Spleen (tissue), 11 donors: ENCODE measurements at regions not wholly inside any gene's neighbourhood (a gene's known extent, or its start where the extent isn't known, plus 50 kb on each side); places are given as distances from the start of the nearest gene placed in this dataset.

Experiments used
- DNase-seq: peaks from one replicate; pipeline ENCODE4 v3.0.0-alpha.2; 2020
- H3K27ac ChIP-seq, 8 donors: fragments of 200-600 bp; sonication (generic) in 7 of 8; 1 replicate in 4 of 8; 2 replicates in 4 of 8; pipeline versions ENCODE4 v1.5.0 to v1.8.0; 2016 to 2021; ENCODE audit warnings: inconsistent platforms in 4 of 8, mild to moderate bottlenecking in 4 of 8, moderate library complexity in 1 of 8
- H3K27me3 ChIP-seq, 7 donors: fragments of 200-600 bp; sonication (generic) in 6 of 7; replicated peaks in 1 of 7; 1 replicate in 4 of 7; 2 replicates in 3 of 7; pipeline versions ENCODE4 v1.5.0 to v1.8.0; 2016 to 2021; ENCODE audit warnings: inconsistent platforms in 3 of 7, mild to moderate bottlenecking in 1 of 7
- H3K36me3 ChIP-seq, 6 donors: fragments of 200-600 bp; sonication (generic) in 5 of 6; 1 replicate in 4 of 6; 2 replicates in 2 of 6; pipeline versions ENCODE4 v1.5.0 to v1.8.0; 2016 to 2021; ENCODE audit warnings: inconsistent platforms in 2 of 6
- H3K4me1 ChIP-seq, 6 donors: fragments of 200-600 bp; sonication (generic) in 5 of 6; 1 replicate in 3 of 6; 2 replicates in 3 of 6; pipeline versions ENCODE4 v1.5.0 to v1.8.0; 2016 to 2021; ENCODE audit warnings: inconsistent platforms in 3 of 6
- H3K4me3 ChIP-seq, 8 donors: fragments of 200-600 bp; sonication (generic) in 7 of 8; 1 replicate in 4 of 8; 2 replicates in 4 of 8; pipeline versions ENCODE4 v1.5.0 to v1.8.0; 2016 to 2021; ENCODE audit warnings: inconsistent platforms in 4 of 8, mild to moderate bottlenecking in 4 of 8, moderate library complexity in 2 of 8
- H3K9me3 ChIP-seq, 8 donors: fragments of 200-600 bp; sonication (generic) in 7 of 8; 1 replicate in 4 of 8; 2 replicates in 4 of 8; pipeline versions ENCODE4 v1.5.0 to v1.8.0; 2016 to 2021; ENCODE audit warnings: inconsistent platforms in 4 of 8
- CTCF ChIP-seq, 11 experiments: fragments of 200-600 bp in 7 of 11; fragments of 450-650 bp in 4 of 11; sonication (generic) in 4 of 11; IDR thresholded peaks in 8 of 11; conservative IDR thresholded peaks in 3 of 11; 1 replicate in 7 of 11; 2 replicates in 4 of 11; pipeline versions ENCODE4 v1.4.0 to v1.8.0; 2016 to 2021; ENCODE audit warnings: antibody characterized with exemption in 11 of 11, inconsistent platforms in 4 of 11, mild to moderate bottlenecking in 1 of 11
- POLR2A ChIP-seq, 3 donors: fragments of 450-650 bp; IDR thresholded peaks; one replicate each; pipeline ENCODE4 v1.5.1; 2017; ENCODE audit warnings: antibody characterized with exemption in 3 of 3, mild to moderate bottlenecking in 1 of 3
- POLR2AphosphoS5 ChIP-seq, 3 donors: sonication (generic); formaldehyde crosslinking; IDR thresholded peaks; one replicate each; pipeline ENCODE4 v1.5.1; 2017; ENCODE audit warnings: antibody characterized with exemption in 3 of 3
- WGBS, 5 donors: extraction: QIAGEN DNeasy Blood & Tissue Kit in 3 of 5; methylation state at CpG; one replicate each; pipeline versions ENCODE4 v1.1.5 to v1.1.7; 2013 to 2018; 5-methylcytosine and 5-hydroxymethylcytosine counted together
- intact Hi-C: fragments of 100-400 bp; cut with DNase I; formaldehyde crosslinking; loops from one replicate; pipeline ENCODE4 v1.15.0; 2023; ENCODE audit warnings: low total_unique reads
- donor health status: healthy with polysubstance abuse.
- donor health status: DM: no; HTN: no; CAD: no; lungs with moderate emphysema.
- donor health status: DM: no; HTN: no; CAD: no.
- donor health status: Bipolar disorder and iron deficiency.
- donor health status: healthy.
- donor health status: DM: no; HTN: no; CAD: no.
- donor health status: DM: yes; HTN: yes; CAD: no.

- intact Hi-C loops = no loop called here
- Histone ChIP-seq H3K9me3 (peaks cover 0 to 27% (median 20%) of the 10 kb centered on the region in 8 donors), H3K27ac (no peak overlapping the region), H3K4me3 (no peak overlapping the region), H3K27me3 (no peaks in the 10 kb centered on the region), H3K36me3 (no peaks in the 10 kb centered on the region), H3K4me1 (no peaks in the 10 kb centered on the region)
- WGBS, 5 donors = 71 to 89% (median 81%) methylated on average over 4 of the region's 4 CpGs
- TF ChIP-seq POLR2A (IDR thresholded peaks at IDR 0.05) (no peak), POLR2AphosphoS5 (IDR thresholded peaks at IDR 0.05) (no peak)
- DNase-seq = no peak
These were observed 621.3 kb upstream of the LRATD1 start for GRCh38 chr2:14011190-14011589.

- 72 to 76% (median 73%) methylated on average over 4 of the region's 4 CpGs for WGBS, 5 donors
- DNase-seq = no peak
- no peak overlapping the region for H3K27ac ChIP-seq
- TF ChIP-seq POLR2AphosphoS5 (IDR thresholded peaks at IDR 0.05) = no peak
- no peak for TF ChIP-seq CTCF (IDR thresholded peaks at IDR 0.05 in 8 of 11, conservative IDR thresholded peaks at IDR 0.05 in 3 of 11)
- TF ChIP-seq POLR2A (IDR thresholded peaks at IDR 0.05) = no peak
- H3K4me1 ChIP-seq = no peaks in the 10 kb centered on the region
- peaks cover 0 to 16% (median 9%) of the 10 kb centered on the region in 8 donors for H3K9me3 ChIP-seq
- H3K36me3 ChIP-seq = no peaks in the 10 kb centered on the region
- intact Hi-C loops = no loop called here
- H3K27me3 ChIP-seq = no peaks in the 10 kb centered on the region
- H3K4me3 ChIP-seq = no peak overlapping the region
These were observed 617.3 kb upstream of the LRATD1 start for GRCh38 chr2:14015113-14015630.

- intact Hi-C loops = no loop called here
- TF ChIP-seq CTCF (IDR thresholded peaks at IDR 0.05 in 8 of 11, conservative IDR thresholded peaks at IDR 0.05 in 3 of 11) = no peak
- Histone ChIP-seq H3K27me3 (no peaks in the 10 kb centered on the region), H3K9me3 (peaks cover 0 to 5% (median 0%) of the 10 kb centered on the region in 8 donors), H3K4me3 (no peak overlapping the region), H3K27ac (no peak overlapping the region), H3K36me3 (no peaks in the 10 kb centered on the region), H3K4me1 (no peaks in the 10 kb centered on the region)
- no peak for DNase-seq
These were observed 616.1 kb upstream of the LRATD1 start for GRCh38 chr2:14016289-14016955.

- intact Hi-C loops = no loop called here
- Histone ChIP-seq H3K27ac (no peak overlapping the region), H3K9me3 (no peaks in the 10 kb centered on the region), H3K27me3 (no peaks in the 10 kb centered on the region), H3K4me3 (no peak overlapping the region), H3K36me3 (no peaks in the 10 kb centered on the region), H3K4me1 (no peaks in the 10 kb centered on the region)
- WGBS, 5 donors = 83 to 90% (median 86%) methylated on average over 4 of the region's 4 CpGs
- TF ChIP-seq POLR2AphosphoS5 (IDR thresholded peaks at IDR 0.05) (no peak), POLR2A (IDR thresholded peaks at IDR 0.05) (no peak), CTCF (IDR thresholded peaks at IDR 0.05 in 8 of 11, conservative IDR thresholded peaks at IDR 0.05 in 3 of 11) (no peak)
- DNase-seq = no peak
These were observed 613.9 kb upstream of the LRATD1 start for GRCh38 chr2:14018620-14019019.
